HG02840 (cell line): ENCODE measurements at regions not wholly inside any gene's neighbourhood (a gene's known extent, or its start where the extent isn't known, plus 50 kb on each side); places are given as distances from the start of the nearest gene placed in this dataset.
"Not testable (repeated sequence)": the region's sequence is repeated elsewhere in the genome, so short reads cannot be mapped to it uniquely, and the experiment has no call there.

Source experiments
- ATAC-seq: cut with Tn5 transposase; IDR thresholded peaks from one replicate; pipeline ENCODE4 v1.9.1; 2021; ENCODE audit warnings: mild to moderate bottlenecking, moderate library complexity, moderate number of reproducible peaks; ENCODE audit not compliant: unreplicated experiment, low FRiP score

- no peak for ATAC-seq
Measured at GRCh38 chr4:112708772-112709171, 71.8 kb downstream of the LARP7 start.

DNA sequence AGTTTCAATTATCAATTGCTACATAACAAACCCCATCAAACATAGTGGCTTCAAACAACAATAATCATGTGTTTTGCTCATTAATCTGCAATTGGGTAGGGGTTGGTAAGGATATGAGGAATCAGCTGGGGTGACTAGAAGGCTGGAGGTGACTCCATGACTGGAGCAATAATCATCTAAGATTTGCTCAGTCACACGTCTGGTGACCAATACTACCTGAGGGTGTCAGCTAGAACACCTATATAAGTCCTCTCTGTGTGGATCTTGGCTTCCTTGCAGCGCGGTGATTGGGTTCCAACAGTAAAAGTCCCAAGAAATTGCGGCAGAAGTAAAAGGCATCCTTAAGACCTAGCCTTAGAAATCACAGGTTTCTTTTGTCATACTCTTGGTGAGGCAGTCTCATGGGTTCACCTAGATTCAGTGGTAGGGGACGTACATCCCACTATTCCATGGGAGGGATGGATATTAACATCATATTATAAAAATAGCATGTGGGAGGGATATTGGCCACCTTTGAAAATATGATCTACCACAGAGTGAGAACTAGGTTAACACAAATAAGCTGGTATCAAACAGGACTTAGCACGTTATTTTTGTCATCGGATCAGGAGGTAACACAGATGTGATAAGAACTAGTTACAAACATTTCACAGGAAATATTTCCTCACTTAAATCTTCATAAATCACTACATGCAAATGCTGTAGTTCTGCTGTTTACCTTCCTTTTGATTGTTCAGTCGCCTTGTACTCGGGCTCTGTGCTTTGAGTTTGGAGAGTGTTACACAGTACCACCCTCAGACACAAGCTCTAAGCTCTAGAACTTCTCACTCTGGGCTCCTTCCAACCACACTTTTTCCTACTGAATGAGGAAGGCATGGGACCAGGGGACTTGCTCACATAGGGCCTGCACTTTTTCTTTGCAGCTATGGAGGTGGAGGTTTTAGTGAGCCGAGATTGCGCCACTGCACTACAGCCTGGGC is 78.3 kb downstream of the LARP7 start:
- no peak for ATAC-seq

- no peak for ATAC-seq
Measured at GRCh38 chr4:112717856-112718255, 80.9 kb downstream of the LARP7 start.

DNA sequence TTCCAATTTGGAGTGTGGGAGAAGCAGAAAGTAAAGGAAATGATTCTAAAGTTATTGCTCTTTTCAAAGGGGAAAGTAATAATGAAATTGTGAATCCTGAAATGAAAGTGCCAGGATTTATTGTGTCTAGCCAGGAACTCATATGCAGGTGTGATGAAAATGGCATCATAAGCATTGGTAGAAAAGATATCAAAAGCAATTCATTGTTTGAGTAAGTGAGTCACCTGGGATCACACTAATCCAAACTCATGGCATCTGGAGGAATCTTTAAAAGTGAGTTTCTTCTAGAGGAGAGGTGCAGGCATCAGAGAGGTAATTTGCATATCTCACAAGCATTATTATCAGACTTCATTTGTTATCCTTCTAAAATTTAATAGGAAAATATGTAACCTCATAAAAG is 84.7 kb downstream of the LARP7 start:
- no peak for ATAC-seq

- no peak for ATAC-seq
Measured at GRCh38 chr4:112726041-112726440, 89.1 kb downstream of the LARP7 start.

- ATAC-seq: not testable (repeated sequence)
Measured at GRCh38 chr4:112727728-112728127, 90.8 kb downstream of the LARP7 start.

GRCh38 chr4:112731715-112732114 is 94.8 kb downstream of the LARP7 start:
- no peak for ATAC-seq

- ATAC-seq: no peak
Measured at GRCh38 chr4:112732142-112732541, 95.2 kb downstream of the LARP7 start.

DNA sequence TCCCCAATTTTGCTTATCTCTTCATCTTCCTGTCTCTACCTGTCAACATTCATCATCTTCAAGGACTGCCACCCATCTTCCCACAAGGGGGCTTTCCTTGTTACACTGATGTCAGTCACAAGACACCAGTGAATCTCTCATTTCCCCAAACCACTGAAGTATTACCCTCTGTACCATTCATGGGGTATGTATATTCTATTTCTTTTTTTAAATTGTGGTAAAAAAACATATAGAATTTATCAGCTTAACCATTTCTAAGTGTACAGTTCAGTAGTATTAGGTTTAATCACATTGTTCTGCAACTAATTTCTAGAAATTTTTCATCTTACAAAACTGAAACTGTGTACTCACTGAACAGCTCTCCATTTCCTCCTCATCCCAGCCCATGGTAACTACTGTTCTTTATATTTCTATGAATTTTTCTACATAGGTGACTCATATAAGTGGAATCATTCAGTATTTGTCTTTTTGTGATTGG is 98.6 kb downstream of the LARP7 start:
- ATAC-seq: peak; percentile 68

DNA sequence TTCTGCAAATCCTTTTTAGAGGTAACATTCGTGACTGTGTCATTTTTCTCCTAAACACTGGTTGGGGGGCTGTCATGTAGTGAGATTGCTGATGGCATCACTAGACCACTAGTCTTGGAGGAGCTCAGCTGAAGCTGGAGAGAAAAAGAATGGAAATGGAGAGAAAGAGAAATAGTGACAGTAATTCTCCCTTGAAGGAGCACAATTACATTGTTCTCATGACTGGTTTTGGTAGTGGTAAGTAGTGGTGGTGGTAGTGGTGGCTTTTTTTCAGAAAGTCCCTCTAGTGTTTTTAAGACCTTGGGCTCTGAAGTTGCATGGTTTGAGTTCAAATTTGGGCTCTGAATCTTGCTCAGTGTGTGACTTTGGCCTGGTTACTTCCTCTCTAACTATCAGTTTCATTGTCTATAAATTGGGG is 99.8 kb downstream of the LARP7 start:
- ATAC-seq: peak; percentile 34

- ATAC-seq: no peak
Measured at GRCh38 chr4:112739442-112739841, 102.5 kb downstream of the LARP7 start.

- ATAC-seq: no peak
Measured at GRCh38 chr4:112747036-112747435, 110.1 kb downstream of the LARP7 start.

DNA sequence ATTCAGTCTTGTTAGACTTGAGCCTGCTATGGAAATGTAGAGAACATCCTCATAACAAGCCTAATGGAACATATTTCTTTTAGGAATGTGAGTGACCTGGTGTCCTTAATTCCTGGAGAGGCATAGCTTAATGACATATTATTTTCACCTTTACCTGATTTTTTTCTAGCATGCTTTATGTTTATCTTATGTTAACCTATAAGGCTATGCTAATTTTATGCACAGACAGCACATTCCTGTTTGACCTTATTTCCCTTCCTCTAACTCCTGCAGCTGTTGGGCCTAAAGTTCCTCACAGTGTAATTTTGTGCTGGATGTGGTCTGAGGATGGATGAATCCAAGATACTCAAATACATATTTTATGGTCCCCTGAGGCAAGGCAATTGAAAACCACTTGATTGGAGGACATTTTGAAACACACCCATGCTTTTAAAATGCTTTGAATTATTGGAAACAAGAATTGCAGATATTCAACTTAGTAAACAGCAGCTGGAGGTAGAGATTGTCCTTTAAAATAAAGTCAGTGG is 111.5 kb downstream of the LARP7 start:
- ATAC-seq: no peak

GRCh38 chr4:112750749-112751148 is 113.8 kb downstream of the LARP7 start:
- ATAC-seq: not testable (repeated sequence)

DNA sequence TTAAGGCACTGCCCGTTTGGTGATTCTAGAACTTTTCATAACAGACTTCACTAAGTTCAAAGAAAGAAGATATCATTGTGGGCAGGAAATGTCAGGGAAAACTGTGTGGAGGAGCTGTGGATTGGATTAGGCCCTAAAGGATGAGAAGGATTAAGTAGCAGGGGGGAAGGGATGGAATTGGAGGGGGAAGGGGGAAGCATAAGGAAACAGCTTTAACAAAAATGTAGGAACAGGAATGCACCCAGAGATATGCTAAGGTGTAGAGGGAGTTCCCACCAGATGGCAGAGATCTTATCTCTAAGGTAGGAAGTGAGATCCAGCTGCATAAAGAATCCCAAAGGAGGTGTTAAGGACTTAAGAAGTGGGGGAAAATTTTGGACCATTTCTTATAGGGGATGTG is 114.5 kb downstream of the LARP7 start:
- no peak for ATAC-seq

DNA sequence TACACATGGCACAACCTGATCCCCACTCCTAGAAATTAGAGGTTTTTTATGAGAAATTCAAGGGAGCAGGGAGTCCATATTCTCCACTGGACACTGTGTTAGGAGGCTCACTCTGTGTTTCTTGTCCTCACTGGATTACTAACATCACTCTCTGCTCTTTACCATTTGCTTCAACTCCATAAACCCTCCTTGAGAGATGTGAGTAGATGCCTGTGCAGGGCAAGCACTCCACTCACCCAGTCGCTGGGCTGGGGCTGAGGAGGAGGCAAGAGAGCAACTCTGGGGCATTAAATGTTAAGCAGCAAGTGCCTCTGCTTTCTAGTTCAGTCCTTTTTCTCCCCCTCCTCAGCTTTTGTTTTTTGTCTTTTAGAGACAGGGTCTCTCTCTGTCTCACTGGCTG is 115.1 kb downstream of the LARP7 start:
- ATAC-seq: no peak

GRCh38 chr4:112752510-112752909 is 115.6 kb downstream of the LARP7 start:
- no peak for ATAC-seq

DNA sequence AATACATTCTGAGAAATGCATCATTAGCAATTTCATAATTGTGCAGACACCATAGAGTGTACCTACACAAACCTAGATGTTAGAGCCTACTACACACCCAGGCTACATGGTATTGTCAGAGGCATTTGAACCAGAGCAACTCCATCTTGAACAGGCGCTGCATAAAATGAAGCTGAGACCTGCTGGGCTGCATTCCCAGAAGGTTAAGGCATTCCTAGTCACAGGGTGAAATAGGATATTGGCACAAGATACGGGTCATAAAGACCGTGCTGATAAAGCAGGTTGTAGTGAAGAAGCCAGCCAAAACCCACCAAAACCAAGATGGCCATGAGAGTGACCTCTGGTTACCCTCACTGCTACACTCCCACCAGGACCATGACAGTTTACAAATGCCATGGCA is 116.4 kb downstream of the LARP7 start:
- ATAC-seq: no peak

GRCh38 chr4:112759313-112759712 is 122.4 kb downstream of the LARP7 start:
- no peak for ATAC-seq

DNA sequence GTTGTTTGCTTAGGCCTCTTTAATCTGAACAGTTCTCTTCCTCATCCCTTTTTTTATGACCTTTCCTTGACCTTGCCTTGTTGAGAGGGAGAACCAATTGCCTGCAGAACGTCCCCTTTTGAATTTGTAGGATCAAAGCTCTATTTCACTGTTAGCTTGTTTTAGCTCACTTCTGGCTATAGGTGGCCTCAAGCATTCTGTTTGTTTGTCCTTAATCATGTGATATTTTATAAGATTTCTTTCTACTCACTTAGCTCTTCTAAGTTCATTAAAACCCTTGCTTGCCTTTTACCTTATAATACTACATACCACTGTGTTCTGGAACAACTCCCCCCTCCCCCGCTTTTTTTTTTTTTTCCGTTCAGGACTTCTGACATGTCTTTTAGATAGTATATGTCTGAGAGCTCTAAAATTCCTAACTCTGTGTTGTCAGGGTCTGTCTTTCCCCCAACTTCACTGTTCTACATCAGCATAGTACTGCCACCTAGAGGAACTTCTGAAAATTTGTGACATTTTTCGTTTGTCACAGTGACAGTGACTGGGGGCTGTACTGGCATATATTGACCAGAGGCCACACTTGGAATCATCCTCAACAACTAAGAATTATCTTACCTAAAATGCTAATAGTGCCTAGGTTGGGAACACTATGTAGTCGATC is 128.5 kb downstream of the LARP7 start:
- no peak for ATAC-seq

DNA sequence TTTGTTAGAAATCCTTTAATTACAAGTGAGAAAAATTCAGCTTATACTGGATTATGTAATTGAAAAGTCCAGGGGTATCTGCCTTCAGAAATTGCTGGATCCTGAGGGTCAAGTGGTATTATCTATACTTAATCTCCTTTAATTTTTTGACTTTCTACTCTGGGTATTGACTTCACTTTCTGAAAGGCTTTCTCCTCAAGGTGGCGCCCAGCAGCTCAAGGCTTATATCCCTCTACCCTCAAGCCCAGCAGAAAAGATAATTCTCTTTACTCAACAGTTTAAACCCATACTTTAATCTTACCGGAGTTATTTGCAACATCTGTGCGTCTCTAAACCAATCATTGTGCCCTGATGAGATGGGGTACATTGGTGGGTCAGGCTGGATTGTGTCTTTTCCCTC is 129.5 kb downstream of the LARP7 start:
- no peak for ATAC-seq
